Kidney (tissue), 13 donors: ENCODE measurements at regions not wholly inside any gene's neighbourhood (a gene's known extent, or its start where the extent isn't known, plus 50 kb on each side); places are given as distances from the start of the nearest gene placed in this dataset.

Experiments used
- DNase-seq, 5 donors: peaks; one replicate each; pipeline ENCODE4 v3.0.0-alpha.2; 2013 to 2020
- FAIRE-seq: peaks from 2 replicates; lab custom pipeline; 2012; peaks lifted over from hg19 to GRCh38; lab: Jason Lieb, UNC
- H3K27ac ChIP-seq, 2 donors: one replicate each; pipeline ENCODE4 v1.7.0; 2013; ENCODE audit warnings: low read depth in 2 of 2, low read length in 2 of 2, inconsistent platforms in 1 of 2
- H3K27me3 ChIP-seq: one replicate; pipeline ENCODE4 v1.7.1; 2013; ENCODE audit warnings: low read length, inconsistent platforms; ENCODE audit not compliant: control insufficient read depth, insufficient read depth
- H3K36me3 ChIP-seq, 3 donors: one replicate each; pipeline versions ENCODE4 v1.7.0 to v1.7.1; 2013; ENCODE audit warnings: low read length in 3 of 3, control low read depth in 1 of 3, inconsistent platforms in 1 of 3; ENCODE audit not compliant: insufficient read depth in 3 of 3, control insufficient read depth in 2 of 3
- H3K4me1 ChIP-seq, 3 donors: one replicate each; pipeline versions ENCODE4 v1.7.0 to v1.7.1; 2013; ENCODE audit warnings: low read length in 3 of 3, inconsistent platforms in 1 of 3, low read depth in 1 of 3; ENCODE audit not compliant: control insufficient read depth in 2 of 3, insufficient read depth in 2 of 3
- H3K4me3 ChIP-seq, 3 donors: one replicate each; pipeline versions ENCODE4 v1.7.0 to v1.8.1; 2013; ENCODE audit warnings: low read length in 3 of 3, control low read depth in 1 of 3, inconsistent platforms in 1 of 3
- H3K9ac ChIP-seq, 3 donors: one replicate each; pipeline versions ENCODE4 v1.7.0 to v1.7.1; 2013; ENCODE audit warnings: low read length in 3 of 3, control low read depth in 1 of 3, inconsistent platforms in 1 of 3
- H3K9me3 ChIP-seq, 3 donors: one replicate each; pipeline versions ENCODE4 v1.7.0 to v1.7.1; 2013; ENCODE audit warnings: low read length in 3 of 3, control low read depth in 1 of 3, inconsistent platforms in 1 of 3; ENCODE audit not compliant: control insufficient read depth in 2 of 3, insufficient read depth in 1 of 3
- intact Hi-C: fragments of 100-400 bp; cut with DNase I; formaldehyde crosslinking; loops from one replicate; pipeline ENCODE4 v1.11.1; 2022
- TF ChIP-seq, protein P1 (sequence below): IDR thresholded peaks from 3 replicates; pipeline ENCODE4 v1.5.1; 2012; ENCODE audit warnings: mild to moderate bottlenecking, moderate library complexity, borderline replicate concordance; ENCODE audit not compliant: insufficient read depth; ENCODE audit errors: extremely low read depth
- donor health status: control.
- donor health status: control.
- donor health status: control.
- donor health status: control.
- donor health status: control.
- donor health status: DM: yes; HTN: yes; CAD: no.
- donor health status: Normal renal cell carcinoma (clear cell type).

DNA sequence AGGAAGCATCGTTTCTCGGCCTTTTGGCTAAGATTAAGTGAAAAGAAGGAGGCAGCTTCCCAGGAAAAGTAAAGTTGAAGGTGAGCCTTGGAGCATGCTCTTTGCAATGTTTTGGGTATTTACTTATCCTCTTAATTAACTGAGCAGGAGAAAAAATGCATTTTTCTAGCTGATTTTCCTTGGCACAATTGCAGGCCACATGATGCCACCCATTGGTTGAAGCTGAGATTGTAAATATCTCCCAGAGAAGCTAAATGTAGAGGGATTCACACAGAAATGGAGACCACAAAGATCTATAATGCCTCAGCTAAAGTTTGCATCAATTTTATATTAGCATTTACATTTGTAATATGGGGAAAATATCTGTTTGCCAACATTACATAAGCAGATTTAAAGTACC is 294.1 kb downstream of the KCNS3 start:
- DNase-seq (no peak), FAIRE-seq (no peak)
- no peak overlapping the region for H3K9ac ChIP-seq
- no peaks in the 10 kb centered on the region for H3K9me3 ChIP-seq
- H3K4me1 ChIP-seq = no peaks in the 10 kb centered on the region
- H3K27me3 ChIP-seq = no peaks in the 10 kb centered on the region
- intact Hi-C loops = no loop called here
- H3K27ac ChIP-seq = no peak overlapping the region
- TF ChIP-seq, protein P1, sequence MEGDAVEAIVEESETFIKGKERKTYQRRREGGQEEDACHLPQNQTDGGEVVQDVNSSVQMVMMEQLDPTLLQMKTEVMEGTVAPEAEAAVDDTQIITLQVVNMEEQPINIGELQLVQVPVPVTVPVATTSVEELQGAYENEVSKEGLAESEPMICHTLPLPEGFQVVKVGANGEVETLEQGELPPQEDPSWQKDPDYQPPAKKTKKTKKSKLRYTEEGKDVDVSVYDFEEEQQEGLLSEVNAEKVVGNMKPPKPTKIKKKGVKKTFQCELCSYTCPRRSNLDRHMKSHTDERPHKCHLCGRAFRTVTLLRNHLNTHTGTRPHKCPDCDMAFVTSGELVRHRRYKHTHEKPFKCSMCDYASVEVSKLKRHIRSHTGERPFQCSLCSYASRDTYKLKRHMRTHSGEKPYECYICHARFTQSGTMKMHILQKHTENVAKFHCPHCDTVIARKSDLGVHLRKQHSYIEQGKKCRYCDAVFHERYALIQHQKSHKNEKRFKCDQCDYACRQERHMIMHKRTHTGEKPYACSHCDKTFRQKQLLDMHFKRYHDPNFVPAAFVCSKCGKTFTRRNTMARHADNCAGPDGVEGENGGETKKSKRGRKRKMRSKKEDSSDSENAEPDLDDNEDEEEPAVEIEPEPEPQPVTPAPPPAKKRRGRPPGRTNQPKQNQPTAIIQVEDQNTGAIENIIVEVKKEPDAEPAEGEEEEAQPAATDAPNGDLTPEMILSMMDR = no peak
- H3K4me3 ChIP-seq = no peak overlapping the region
- H3K36me3 ChIP-seq = no peaks in the 10 kb centered on the region

DNA sequence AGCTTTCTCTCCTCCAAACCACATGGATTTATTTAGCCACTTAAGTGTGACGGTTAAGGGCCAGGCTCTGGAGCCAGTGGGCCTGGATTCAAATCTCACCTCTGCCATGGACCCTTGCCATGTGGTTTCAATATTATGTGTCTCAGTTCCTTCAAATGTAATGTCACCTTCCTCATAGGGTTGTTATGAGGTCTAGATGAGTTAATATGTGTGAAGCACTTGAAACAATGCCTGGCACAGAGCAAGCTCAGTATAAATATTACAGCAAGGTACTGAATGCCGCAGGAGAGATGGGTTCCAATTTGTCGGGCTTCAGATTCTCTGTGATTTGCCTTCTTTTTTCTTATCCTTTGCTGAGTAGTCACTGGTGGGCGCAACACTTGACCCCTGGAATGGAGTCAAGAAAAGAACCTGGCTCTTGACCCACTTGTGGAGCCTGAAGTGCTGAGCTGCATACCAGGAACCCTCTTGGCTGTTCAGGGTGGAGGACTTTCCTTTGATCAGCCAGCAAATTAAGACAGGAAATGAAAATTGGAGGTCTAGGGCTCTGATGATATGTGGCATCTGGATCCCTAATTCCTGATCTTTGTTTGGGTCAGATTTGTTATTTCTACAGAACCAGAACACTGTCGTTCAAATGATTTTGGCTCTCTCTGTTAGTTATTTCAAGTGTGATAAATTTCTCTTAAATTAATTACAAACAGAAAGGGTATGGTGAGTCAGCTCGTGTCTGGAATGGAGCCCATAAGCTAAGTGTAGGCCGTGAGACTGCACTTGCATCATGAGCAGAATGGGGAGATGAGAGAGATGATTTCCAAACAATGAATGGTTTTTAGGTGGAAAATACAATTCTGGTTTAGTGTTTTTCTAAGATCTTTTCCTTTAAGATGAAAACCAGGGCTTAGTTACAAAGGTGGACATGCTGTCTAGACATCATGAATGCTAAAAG is 293.0 kb downstream of the KCNS3 start:
- TF ChIP-seq, protein P1 = no peak
- DNase-seq (no peak), FAIRE-seq (no peak)
- no peak overlapping the region for H3K9ac ChIP-seq
- no peak overlapping the region for H3K27ac ChIP-seq
- intact Hi-C loops = no loop called here
- no peaks in the 10 kb centered on the region for H3K4me1 ChIP-seq
- H3K27me3 ChIP-seq = no peaks in the 10 kb centered on the region
- no peaks in the 10 kb centered on the region for H3K9me3 ChIP-seq
- H3K36me3 ChIP-seq = no peaks in the 10 kb centered on the region
- no peak overlapping the region for H3K4me3 ChIP-seq

DNA sequence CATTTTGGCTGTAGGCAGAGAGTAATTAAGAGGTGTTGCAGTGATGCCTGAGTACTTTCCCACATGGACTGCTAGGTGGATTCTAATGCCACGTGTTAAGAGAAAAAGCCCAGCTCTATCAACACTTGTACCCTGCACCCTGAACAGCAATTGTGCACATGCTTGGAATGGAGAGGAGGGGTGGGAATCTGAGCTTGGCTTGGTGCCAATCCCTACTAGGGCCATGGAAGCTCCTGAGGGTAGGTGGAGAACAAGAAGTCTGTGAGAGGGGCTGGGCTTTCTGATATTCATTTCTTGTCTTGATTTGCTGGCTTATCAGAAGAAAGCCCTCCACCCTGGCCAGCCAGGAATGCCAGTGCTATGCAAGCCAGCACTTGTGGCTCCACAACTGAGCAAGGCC is 292.2 kb downstream of the KCNS3 start:
- Histone ChIP-seq H3K27ac (no peak overlapping the region), H3K4me1 (no peaks in the 10 kb centered on the region), H3K4me3 (no peak overlapping the region), H3K9ac (no peak overlapping the region), H3K9me3 (no peaks in the 10 kb centered on the region), H3K27me3 (no peaks in the 10 kb centered on the region), H3K36me3 (no peaks in the 10 kb centered on the region)
- no peak for DNase-seq
- intact Hi-C loops = no loop called here
- FAIRE-seq = no peak
- TF ChIP-seq, protein P1 = no peak
